ENCODE measurements at regions not wholly inside any gene's neighbourhood (a gene's known extent, or its start where the extent isn't known, plus 50 kb on each side); places are given as distances from the start of the nearest gene placed in this dataset.

- TF ChIP-seq CTCF (conservative IDR thresholded peaks at IDR 0.05 in 1 of 2, IDR thresholded peaks at IDR 0.05 in 1 of 2; ENCODE audit: extremely low read depth in 1 of 2, insufficient read depth in 1 of 2, low read depth in 1 of 2, low read length in 2 of 2): no peak
- TF ChIP-seq EZH2 (IDR thresholded peaks at IDR 0.05; ENCODE audit: borderline replicate concordance, low read length): no peak
Observed at GRCh38 chr19:34075661-34076091, 96.6 kb upstream of the LSM14A start.
